H1 (cell line): ENCODE measurements at regions not wholly inside any gene's neighbourhood (a gene's known extent, or its start where the extent isn't known, plus 50 kb on each side); places are given as distances from the start of the nearest gene placed in this dataset.
"Not testable (repeated sequence)": the region's sequence is repeated elsewhere in the genome, so short reads cannot be mapped to it uniquely, and the experiment has no call there.

Experiments
- CTCF ChIA-PET: fragments of 300-600 bp; sonication (Branson Sonifier 250); formaldehyde crosslinking; loops from one replicate; lab custom pipeline; 2021; ENCODE audit not compliant: partially characterized antibody; lab: Charles Lee
- POLR2A ChIA-PET: fragments of 300-600 bp; sonication (Branson Sonifier 250); formaldehyde crosslinking; loops from one replicate; lab custom pipeline; 2021; ENCODE audit warnings: inconsistent platforms; ENCODE audit not compliant: partially characterized antibody; lab: Charles Lee
- DNase-seq, 2 experiments: peaks; one replicate each; pipeline versions ENCODE4 v3.0.0 to v3.0.0-alpha.2; 2010 to 2022; ENCODE audit warnings: low spot score in 2 of 2, low read depth in 1 of 2, mixed read lengths in 1 of 2
- FAIRE-seq: peaks from 2 replicates; lab custom pipeline; 2011; peaks lifted over from hg19 to GRCh38; lab: Jason Lieb, UNC
- H2AFZ ChIP-seq: 2 replicates; pipeline ENCODE4 v1.8.1; 2012; ENCODE audit warnings: low read length, inconsistent platforms
- H2AK5ac ChIP-seq: 2 replicates; pipeline ENCODE4 v1.6.1; 2013; ENCODE audit warnings: low read depth, low read length
- H2BK120ac ChIP-seq: replicated peaks from 2 replicates; pipeline ENCODE3; 2013; ENCODE audit warnings: low read depth, low read length, inconsistent platforms
- H2BK12ac ChIP-seq: 2 replicates; pipeline ENCODE4 v1.6.1; 2013; ENCODE audit warnings: low read depth, low read length
- H2BK15ac ChIP-seq: 2 replicates; pipeline ENCODE4 v1.6.1; 2013; ENCODE audit warnings: low read length
- H2BK20ac ChIP-seq: 2 replicates; pipeline ENCODE4 v1.6.1; 2013; ENCODE audit warnings: low read length
- H2BK5ac ChIP-seq: 2 replicates; pipeline ENCODE4 v1.6.1; 2013; ENCODE audit warnings: low read depth, low read length
- H3K14ac ChIP-seq: 2 replicates; pipeline ENCODE4 v1.6.1; 2013; ENCODE audit warnings: inconsistent platforms; ENCODE audit not compliant: insufficient read length
- H3K18ac ChIP-seq: 2 replicates; pipeline ENCODE4 v1.6.1; 2013; ENCODE audit warnings: low read length; ENCODE audit errors: extremely low read depth
- H3K23ac ChIP-seq: 2 replicates; pipeline ENCODE4 v1.6.1; 2013; ENCODE audit warnings: inconsistent platforms; ENCODE audit not compliant: insufficient read length
- H3K23me2 ChIP-seq: 2 replicates; pipeline ENCODE4 v1.6.1; 2013; ENCODE audit warnings: low read depth, low read length
- H3K27ac ChIP-seq: 2 replicates; pipeline ENCODE4 v1.6.1; 2011; ENCODE audit warnings: low read depth, low read length, inconsistent platforms
- H3K27me3 ChIP-seq, 4 experiments: replicated peaks in 1 of 4; 1 replicate in 1 of 4; 2 replicates in 3 of 4; pipeline versions ENCODE4 v1.6.1 to v1.8.1; 2011 to 2013; ENCODE audit warnings: low read length in 3 of 4, mild to moderate bottlenecking in 3 of 4, inconsistent platforms in 2 of 4, mixed read lengths in 2 of 4, moderate library complexity in 1 of 4; ENCODE audit not compliant: control insufficient read depth in 3 of 4, insufficient read depth in 3 of 4; ENCODE audit errors: extremely low read depth in 1 of 4
- H3K36me3 ChIP-seq, 4 experiments: 2 replicates each; pipeline versions ENCODE4 v1.6.1 to v1.8.1; 2011 to 2013; ENCODE audit warnings: mild to moderate bottlenecking in 4 of 4, low read length in 3 of 4, moderate library complexity in 2 of 4, control low read depth in 1 of 4, inconsistent platforms in 1 of 4; ENCODE audit not compliant: insufficient read depth in 4 of 4, control insufficient read depth in 2 of 4
- H3K4ac ChIP-seq: replicated peaks from 2 replicates; pipeline ENCODE3; 2013; ENCODE audit warnings: low read length, low read depth, mixed read lengths, inconsistent platforms; ENCODE audit not compliant: insufficient read length
- H3K4me1 ChIP-seq, 4 experiments: replicated peaks in 1 of 4; 1 replicate in 1 of 4; 2 replicates in 3 of 4; pipeline versions ENCODE4 v1.6.1 to v1.8.1; 2011 to 2013; ENCODE audit warnings: low read length in 3 of 4, inconsistent platforms in 2 of 4, mixed read lengths in 1 of 4; ENCODE audit not compliant: insufficient read depth in 4 of 4, control insufficient read depth in 3 of 4
- H3K4me2 ChIP-seq, 2 experiments: 2 replicates each; pipeline versions ENCODE4 v1.6.1 to v1.8.1; 2011 to 2013; ENCODE audit warnings: low read depth in 2 of 2, low read length in 2 of 2, control low read depth in 1 of 2, inconsistent platforms in 1 of 2, mild to moderate bottlenecking in 1 of 2; ENCODE audit not compliant: insufficient read depth in 1 of 2
- H3K4me3 ChIP-seq, 4 experiments: fragments of 200-600, 300-600 bp in 1 of 4; sonication (generic), shearing (Covaris generic), sonication (Bioruptor Twin) in 1 of 4; 2 replicates each; pipeline versions ENCODE4 v1.5.1 to v1.8.1; 2011 to 2016; ENCODE audit warnings: low read length in 4 of 4, low read depth in 3 of 4, control low read depth in 2 of 4, inconsistent platforms in 2 of 4, mild to moderate bottlenecking in 2 of 4, mixed read lengths in 1 of 4, moderate library complexity in 1 of 4; ENCODE audit not compliant: insufficient read depth in 2 of 4; ENCODE audit errors: extremely low read depth in 1 of 4
- H3K56ac ChIP-seq: replicated peaks from 2 replicates; pipeline ENCODE3; 2013; ENCODE audit warnings: low read depth, mild to moderate bottlenecking, mixed read lengths, low read length, inconsistent platforms; ENCODE audit not compliant: insufficient read length
- H3K79me1 ChIP-seq: 2 replicates; pipeline ENCODE4 v1.6.1; 2013; ENCODE audit warnings: low read depth, low read length, control low read depth
- H3K79me2 ChIP-seq, 2 experiments: 2 replicates each; pipeline versions ENCODE4 v1.6.1 to v1.8.1; 2012 to 2013; ENCODE audit warnings: low read length in 2 of 2, mild to moderate bottlenecking in 2 of 2, inconsistent platforms in 1 of 2; ENCODE audit not compliant: insufficient read depth in 2 of 2, control insufficient read depth in 1 of 2
- H3K9ac ChIP-seq, 4 experiments: replicated peaks in 1 of 4; 1 replicate in 1 of 4; 2 replicates in 3 of 4; pipeline versions ENCODE4 v1.6.1 to v1.8.1; 2011 to 2013; ENCODE audit warnings: low read depth in 3 of 4, low read length in 3 of 4, control low read depth in 2 of 4, mild to moderate bottlenecking in 2 of 4, moderate library complexity in 2 of 4, inconsistent platforms in 1 of 4; ENCODE audit errors: extremely low read depth in 1 of 4
- H3K9me3 ChIP-seq, 2 experiments: 2 replicates each; pipeline versions ENCODE4 v1.6.1 to v1.8.1; 2012 to 2013; ENCODE audit warnings: mild to moderate bottlenecking in 2 of 2, moderate library complexity in 2 of 2, control low read depth in 1 of 2, inconsistent platforms in 1 of 2, low read depth in 1 of 2, low read length in 1 of 2, mixed read lengths in 1 of 2; ENCODE audit not compliant: insufficient read depth in 2 of 2
- H4K20me1 ChIP-seq, 2 experiments: replicated peaks in 1 of 2; 2 replicates each; pipeline versions ENCODE3 to v1.8.1; 2011 to 2013; ENCODE audit warnings: inconsistent platforms in 2 of 2, low read length in 2 of 2, mild to moderate bottlenecking in 1 of 2; ENCODE audit not compliant: insufficient read depth in 2 of 2, control insufficient read depth in 1 of 2
- H4K5ac ChIP-seq: 2 replicates; pipeline ENCODE4 v1.6.1; 2013; ENCODE audit warnings: low read length, low read depth, mixed read lengths, inconsistent platforms; ENCODE audit not compliant: insufficient read length
- H4K8ac ChIP-seq: 2 replicates; pipeline ENCODE4 v1.8.0; 2013; ENCODE audit warnings: mild to moderate bottlenecking, moderate library complexity, low read length, inconsistent platforms; ENCODE audit not compliant: insufficient read depth; ENCODE audit errors: extremely low read depth
- H4K91ac ChIP-seq: replicated peaks from 2 replicates; pipeline ENCODE3; 2013; ENCODE audit warnings: low read length, mixed read lengths, inconsistent platforms; ENCODE audit not compliant: insufficient read length
- WGBS, 2 experiments: shearing (Covaris generic) in 1 of 2; methylation state at CpG; one replicate each; pipeline versions ENCODE4 v1.1.6 to v1.1.7; 2013 to 2015; ENCODE audit warnings: low lambda C conversion rate in 2 of 2, mixed read lengths in 2 of 2, inconsistent platforms in 1 of 2, low coverage in 1 of 2, missing lambda C conversion rate in 1 of 2; ENCODE audit not compliant: insufficient replicate concordance in 2 of 2, insufficient coverage in 1 of 2, insufficient read length in 1 of 2; ENCODE audit errors: extremely low coverage in 1 of 2, missing lambda C conversion rate in 1 of 2; 5-methylcytosine and 5-hydroxymethylcytosine counted together

DNA sequence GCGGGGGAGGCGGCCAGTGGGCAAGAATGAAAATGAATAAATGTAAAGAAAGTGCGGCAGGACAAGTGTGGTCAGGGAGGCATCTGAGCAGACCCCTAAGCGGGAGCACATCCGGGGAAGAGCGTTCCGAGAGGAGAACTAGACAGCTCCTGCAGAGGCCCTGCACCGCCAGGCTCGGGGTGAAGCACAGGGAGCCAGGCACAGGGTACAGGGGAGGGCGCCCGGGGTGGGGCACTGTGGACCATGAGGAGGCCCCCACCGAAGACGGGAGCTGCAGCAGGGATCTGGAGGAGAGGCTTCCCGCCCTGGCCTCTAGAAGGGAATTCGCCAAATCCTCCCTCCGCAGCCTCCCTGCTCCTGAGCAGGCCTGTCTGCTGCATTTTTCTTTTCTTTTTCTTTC, 77.5 kb downstream of the KCNJ18 start:
- CTCF ChIA-PET, H3K4me1 ChIP-seq, FAIRE-seq: not testable (repeated sequence)

More for the DNA sequence above, 77.5 kb downstream of the KCNJ18 start:
- H2BK5ac ChIP-seq, H3K4ac ChIP-seq, H3K27me3 ChIP-seq, POLR2A ChIA-PET, H3K27ac ChIP-seq, H3K14ac ChIP-seq, H2BK20ac ChIP-seq, H3K23me2 ChIP-seq, H3K79me1 ChIP-seq, H3K79me2 ChIP-seq, H2AFZ ChIP-seq, H3K23ac ChIP-seq, H2BK15ac ChIP-seq, H3K56ac ChIP-seq, H2BK120ac ChIP-seq, H4K8ac ChIP-seq, H3K36me3 ChIP-seq, H3K18ac ChIP-seq, H3K4me3 ChIP-seq, H4K5ac ChIP-seq, H4K20me1 ChIP-seq, H2AK5ac ChIP-seq, H3K9ac ChIP-seq, H4K91ac ChIP-seq, H3K4me2 ChIP-seq, H2BK12ac ChIP-seq, DNase-seq: not testable (repeated sequence)
- WGBS, 2 experiments = 100% methylated on average over 1 of the region's 16 CpGs; no CpG with 5 or more reads in 1 of the 2 experiments
- H3K9me3 ChIP-seq = peaks cover 21 to 87% of the 10 kb centered on the region in 2 experiments
